ENCODE measurements at regions not wholly inside any gene's neighbourhood (a gene's known extent, or its start where the extent isn't known, plus 50 kb on each side); places are given as distances from the start of the nearest gene placed in this dataset.
A peak's percentile ranks its signal among the peaks of the same experiment; 100 is the strongest.

- no peak for DNase-seq (ENCODE audit: low read depth)
- H3K4me3 ChIP-seq (ENCODE audit: low read depth, low read length), result no peak overlapping the region
- TF ChIP-seq CTCF (IDR thresholded peaks at IDR 0.05; ENCODE audit: control insufficient read depth, extremely low read depth, insufficient read depth), result no peak
These were observed 54.4 kb upstream of the TMPRSS2 start for GRCh38 chr21:41562101-41563000.

- TF ChIP-seq CTCF (IDR thresholded peaks at IDR 0.05; ENCODE audit: control insufficient read depth, extremely low read depth, insufficient read depth), result no peak
- no peak for DNase-seq (ENCODE audit: low read depth)
These were observed 53.7 kb upstream of the TMPRSS2 start for GRCh38 chr21:41561701-41562100.

GRCh38 chr21:41560661-41561158 lies 52.8 kb upstream of the TMPRSS2 start:
- TF ChIP-seq CTCF (IDR thresholded peaks at IDR 0.05; ENCODE audit: control insufficient read depth, extremely low read depth, insufficient read depth), result no peak
- no peak overlapping the region for H3K4me3 ChIP-seq (ENCODE audit: low read depth, low read length)
- DNase-seq (ENCODE audit: low read depth), result no peak

More at GRCh38 chr21:41561701-41562100, 53.7 kb upstream of the TMPRSS2 start:
- no peak overlapping the region for H3K4me3 ChIP-seq (ENCODE audit: low read depth, low read length)

- no peak for TF ChIP-seq CTCF (IDR thresholded peaks at IDR 0.05; ENCODE audit: control insufficient read depth, extremely low read depth, insufficient read depth)
- peak; percentile 70 for DNase-seq (ENCODE audit: low read depth)
- H3K4me3 ChIP-seq (ENCODE audit: low read depth, low read length), result no peak overlapping the region
These were observed 52.0 kb upstream of the TMPRSS2 start for GRCh38 chr21:41559658-41560631.

- TF ChIP-seq CTCF (IDR thresholded peaks at IDR 0.05; ENCODE audit: control insufficient read depth, extremely low read depth, insufficient read depth), result no peak
- H3K4me3 ChIP-seq (ENCODE audit: low read depth, low read length), result no peak overlapping the region
- no peak for DNase-seq (ENCODE audit: low read depth)
These were observed 50.9 kb upstream of the TMPRSS2 start for GRCh38 chr21:41558842-41559241.

GRCh38 chr21:41557884-41558283 lies 49.9 kb upstream of the TMPRSS2 start:
- TF ChIP-seq CTCF (IDR thresholded peaks at IDR 0.05; ENCODE audit: control insufficient read depth, extremely low read depth, insufficient read depth), result no peak
- no peak for DNase-seq (ENCODE audit: low read depth)
- H3K4me3 ChIP-seq (ENCODE audit: low read depth, low read length), result no peak overlapping the region

All from LNCaP clone FGC (cell line).